Fibroblast of the aortic adventitia (primary cell): ENCODE measurements at regions not wholly inside any gene's neighbourhood (a gene's known extent, or its start where the extent isn't known, plus 50 kb on each side); places are given as distances from the start of the nearest gene placed in this dataset.

Source experiments
- DNase-seq: peaks from one replicate; pipeline ENCODE4 v3.0.0-alpha.2; 2010; ENCODE audit warnings: low read depth
- H3K4me3 ChIP-seq: 2 replicates; pipeline ENCODE4 v1.5.1; 2011; ENCODE audit warnings: low read depth, mild to moderate bottlenecking, control low read depth, low read length, moderate library complexity
- TF ChIP-seq, protein P1 (sequence below): IDR thresholded peaks from 2 replicates; pipeline ENCODE4 v1.5.1; 2011; ENCODE audit warnings: mild to moderate bottlenecking, low read length, control low read depth, inconsistent platforms; ENCODE audit not compliant: insufficient read depth

DNA sequence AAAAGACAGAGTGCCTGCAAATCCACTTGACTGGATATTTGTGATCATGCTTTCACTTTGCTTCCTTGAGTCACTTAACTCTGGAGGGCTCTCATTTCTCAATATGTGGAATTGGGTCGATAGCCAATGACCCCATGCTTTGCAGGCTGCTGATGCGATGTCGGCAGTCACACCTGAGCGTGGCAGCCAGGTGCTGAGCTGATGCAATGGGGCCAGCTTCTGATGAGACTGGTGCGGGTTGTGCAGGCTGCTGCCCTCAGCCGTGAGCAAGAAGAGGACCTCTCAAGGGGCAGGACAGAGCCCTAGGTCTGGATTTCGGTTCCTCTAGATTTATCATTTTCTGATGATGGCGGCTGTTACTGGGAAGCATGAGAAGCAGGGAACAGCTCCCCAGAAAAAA, 334.1 kb downstream of the TEX29 start:
- H3K4me3 ChIP-seq: no peak overlapping the region
- DNase-seq: no peak
- TF ChIP-seq, protein P1, sequence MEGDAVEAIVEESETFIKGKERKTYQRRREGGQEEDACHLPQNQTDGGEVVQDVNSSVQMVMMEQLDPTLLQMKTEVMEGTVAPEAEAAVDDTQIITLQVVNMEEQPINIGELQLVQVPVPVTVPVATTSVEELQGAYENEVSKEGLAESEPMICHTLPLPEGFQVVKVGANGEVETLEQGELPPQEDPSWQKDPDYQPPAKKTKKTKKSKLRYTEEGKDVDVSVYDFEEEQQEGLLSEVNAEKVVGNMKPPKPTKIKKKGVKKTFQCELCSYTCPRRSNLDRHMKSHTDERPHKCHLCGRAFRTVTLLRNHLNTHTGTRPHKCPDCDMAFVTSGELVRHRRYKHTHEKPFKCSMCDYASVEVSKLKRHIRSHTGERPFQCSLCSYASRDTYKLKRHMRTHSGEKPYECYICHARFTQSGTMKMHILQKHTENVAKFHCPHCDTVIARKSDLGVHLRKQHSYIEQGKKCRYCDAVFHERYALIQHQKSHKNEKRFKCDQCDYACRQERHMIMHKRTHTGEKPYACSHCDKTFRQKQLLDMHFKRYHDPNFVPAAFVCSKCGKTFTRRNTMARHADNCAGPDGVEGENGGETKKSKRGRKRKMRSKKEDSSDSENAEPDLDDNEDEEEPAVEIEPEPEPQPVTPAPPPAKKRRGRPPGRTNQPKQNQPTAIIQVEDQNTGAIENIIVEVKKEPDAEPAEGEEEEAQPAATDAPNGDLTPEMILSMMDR: no peak

DNA sequence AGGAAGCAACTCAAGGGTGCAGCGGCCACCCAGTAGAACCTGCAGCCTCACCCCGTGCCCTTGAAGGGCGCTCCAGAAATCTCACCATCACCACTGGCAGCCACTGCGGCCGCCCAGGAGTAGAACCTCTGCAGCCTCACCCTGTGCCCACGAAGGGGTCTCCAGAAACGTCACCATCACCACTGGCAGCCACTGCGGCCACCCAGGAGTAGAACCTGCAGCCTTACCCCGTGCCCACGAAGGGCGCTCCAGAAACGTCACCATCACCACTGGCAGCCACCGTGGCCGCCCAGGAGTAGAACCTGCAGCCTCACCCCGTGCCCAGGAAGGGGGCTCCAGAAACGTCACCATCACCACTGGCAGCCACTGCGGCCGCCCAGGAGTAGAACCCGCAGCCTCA, 336.0 kb downstream of the TEX29 start:
- DNase-seq: no peak
- TF ChIP-seq, protein P1: no peak

DNA sequence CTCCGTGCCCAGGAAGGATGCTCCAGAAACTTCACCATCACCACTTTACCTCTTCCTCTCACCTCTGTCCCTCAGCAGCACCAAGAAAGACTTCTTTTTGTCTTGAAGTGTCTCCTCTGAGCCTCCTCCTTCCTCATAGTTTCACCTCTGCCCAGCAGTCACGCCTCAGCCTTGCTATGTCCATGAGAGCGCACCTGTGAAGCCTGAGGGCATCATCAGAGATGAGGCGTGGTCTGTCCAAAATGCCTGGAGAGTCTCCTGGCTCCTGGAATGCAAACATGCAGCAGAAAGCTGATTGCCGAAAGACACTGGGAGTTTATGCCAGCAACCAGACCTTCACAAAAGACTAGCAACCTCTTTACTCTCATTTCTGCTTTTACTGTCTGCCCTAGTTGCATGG, 336.6 kb downstream of the TEX29 start:
- TF ChIP-seq, protein P1: no peak
- no peak overlapping the region for H3K4me3 ChIP-seq
- DNase-seq: no peak

More for the DNA sequence above, 336.0 kb downstream of the TEX29 start:
- H3K4me3 ChIP-seq: no peak overlapping the region

DNA sequence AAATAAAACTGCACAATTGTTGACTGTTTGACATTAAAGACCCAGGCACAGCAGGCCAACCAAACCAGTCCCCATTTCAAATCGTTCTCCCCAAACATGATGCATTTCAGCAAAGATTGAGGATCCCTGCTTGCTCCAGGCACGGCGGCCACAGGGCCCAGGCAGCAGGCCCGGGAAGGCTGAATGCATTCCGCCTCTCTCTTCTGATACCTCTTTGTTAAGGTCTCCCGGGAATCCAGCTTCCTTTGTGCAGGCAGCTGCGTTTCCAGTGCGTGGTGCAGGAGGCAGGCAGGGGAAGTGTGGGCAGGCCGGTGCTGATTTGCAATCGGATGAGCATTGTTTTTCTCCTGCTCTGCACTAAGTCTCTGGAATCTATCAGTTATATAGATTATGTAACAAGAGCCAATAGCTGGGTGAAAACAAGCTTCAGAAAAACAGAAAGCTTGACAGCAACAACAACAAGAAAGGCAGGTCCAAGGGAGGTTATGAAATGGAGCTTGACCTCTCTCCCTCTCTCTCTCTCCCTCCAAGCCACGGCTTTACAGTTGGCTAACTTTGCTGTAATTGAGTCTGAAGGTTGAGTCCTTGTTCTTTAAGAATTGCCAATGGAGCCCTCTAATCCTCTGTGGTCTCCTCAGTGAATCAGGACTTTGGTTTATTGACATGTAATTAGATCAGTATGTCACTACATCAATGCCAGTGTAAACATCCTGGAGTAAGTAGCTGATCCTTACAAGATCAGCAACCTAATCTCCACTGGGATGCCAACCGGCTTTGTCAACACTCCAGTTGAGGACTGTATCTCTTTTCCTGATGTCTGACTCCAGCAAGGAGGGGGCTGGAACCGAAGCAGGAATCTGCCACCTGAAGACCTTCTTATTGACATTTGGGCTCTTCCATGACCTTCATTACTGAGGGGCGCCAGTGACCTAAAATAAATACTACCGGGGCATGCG, 338.0 kb downstream of the TEX29 start:
- no peak for DNase-seq
- TF ChIP-seq, protein P1: no peak
- no peak overlapping the region for H3K4me3 ChIP-seq

DNA sequence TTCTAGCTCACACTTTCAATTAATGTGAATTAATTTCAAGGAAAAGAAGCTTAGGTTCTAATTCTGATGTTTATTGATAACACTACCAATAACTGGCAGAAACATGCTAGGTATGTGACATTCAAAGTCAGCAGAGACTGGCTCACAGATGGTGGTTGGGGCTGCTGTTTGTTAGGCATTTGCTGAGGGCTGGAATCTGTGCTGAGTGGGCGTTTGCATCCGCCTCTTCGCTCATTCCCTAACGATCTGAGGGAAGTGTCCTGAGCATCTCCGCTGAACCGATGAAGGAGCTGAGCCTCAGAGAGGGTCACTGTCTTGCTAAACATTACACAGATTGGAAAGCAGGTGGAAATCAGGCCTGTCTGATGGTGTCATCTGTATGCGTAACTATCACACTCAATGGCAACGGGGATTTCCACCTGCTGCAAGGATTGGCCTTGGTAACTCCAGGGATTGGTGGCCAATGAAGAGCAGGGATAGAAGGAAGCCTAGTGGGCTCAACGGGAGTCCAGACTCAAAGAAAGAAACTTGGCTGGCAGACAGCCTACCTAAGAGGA, 338.9 kb downstream of the TEX29 start:
- DNase-seq: no peak
- TF ChIP-seq, protein P1: no peak
- no peak overlapping the region for H3K4me3 ChIP-seq

DNA sequence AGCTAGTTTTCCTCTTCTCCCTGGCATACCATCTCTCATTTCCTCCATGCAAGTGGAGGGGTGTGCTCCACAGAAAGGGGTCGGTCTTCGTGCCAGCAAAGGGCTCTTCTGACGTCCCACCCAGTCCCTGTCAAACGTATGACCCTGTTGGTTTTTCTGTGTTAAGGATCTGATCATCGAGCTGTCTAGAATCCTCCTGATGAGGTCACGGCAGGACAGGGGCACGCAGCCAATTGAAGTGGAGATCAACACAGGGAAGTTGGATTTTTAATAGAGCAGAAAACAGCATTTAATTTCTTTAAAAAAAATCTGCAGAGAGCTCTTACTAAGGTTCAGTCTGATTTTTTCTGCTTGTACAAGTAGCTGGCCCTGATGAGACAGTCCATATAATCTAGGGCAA, 339.4 kb downstream of the TEX29 start:
- no peak for DNase-seq
- no peak overlapping the region for H3K4me3 ChIP-seq
- TF ChIP-seq, protein P1: no peak
